H54 (cell line): ENCODE measurements at regions not wholly inside any gene's neighbourhood (a gene's known extent, or its start where the extent isn't known, plus 50 kb on each side); places are given as distances from the start of the nearest gene placed in this dataset.

Experiments
- DNase-seq: peaks from one replicate; pipeline ENCODE4 v3.0.0; 2011; ENCODE audit warnings: low spot score, mixed read lengths; ENCODE audit not compliant: insufficient read length
- FAIRE-seq: peaks from 3 replicates; lab custom pipeline; 2011; peaks lifted over from hg19 to GRCh38; lab: Jason Lieb, UNC
- POLR2A ChIP-seq: IDR thresholded peaks from 2 replicates; pipeline ENCODE4 v1.6.1; 2011; ENCODE audit warnings: low read depth, mild to moderate bottlenecking, low read length

GRCh38 chr2:128368437-128369107, 49.9 kb upstream of the HS6ST1 start:
- DNase-seq (no peak), FAIRE-seq (no peak)
- TF ChIP-seq POLR2A = no peak

GRCh38 chr2:128369108-128369555, 50.5 kb upstream of the HS6ST1 start:
- no peak for DNase-seq
- no peak for TF ChIP-seq POLR2A
- FAIRE-seq = no peak

- TF ChIP-seq POLR2A = no peak
- no peak for DNase-seq
- FAIRE-seq = no peak
These were observed 51.2 kb upstream of the HS6ST1 start for GRCh38 chr2:128369602-128370467.

- no peak for TF ChIP-seq POLR2A
- DNase-seq = no peak
- FAIRE-seq = no peak
These were observed 52.0 kb upstream of the HS6ST1 start for GRCh38 chr2:128370468-128371247.

- no peak for TF ChIP-seq POLR2A
- FAIRE-seq = no peak
These were observed 52.6 kb upstream of the HS6ST1 start for GRCh38 chr2:128371248-128371630.

GRCh38 chr2:128371648-128372345, 53.1 kb upstream of the HS6ST1 start:
- no peak for FAIRE-seq

More at GRCh38 chr2:128371248-128371630, 52.6 kb upstream of the HS6ST1 start:
- no peak for DNase-seq

GRCh38 chr2:128372621-128373341, 54.1 kb upstream of the HS6ST1 start:
- FAIRE-seq (no peak), DNase-seq (no peak)
- TF ChIP-seq POLR2A = no peak

More at GRCh38 chr2:128371648-128372345, 53.1 kb upstream of the HS6ST1 start:
- TF ChIP-seq POLR2A = no peak
- no peak for DNase-seq

GRCh38 chr2:128373451-128374000, 54.9 kb upstream of the HS6ST1 start:
- DNase-seq (no peak), FAIRE-seq (no peak)
- no peak for TF ChIP-seq POLR2A

- no peak for DNase-seq
- no peak for FAIRE-seq
- no peak for TF ChIP-seq POLR2A
These were observed 55.5 kb upstream of the HS6ST1 start for GRCh38 chr2:128374001-128374710.

- TF ChIP-seq POLR2A = no peak
- no peak for FAIRE-seq
- DNase-seq = no peak
These were observed 56.2 kb upstream of the HS6ST1 start for GRCh38 chr2:128374711-128375413.

- FAIRE-seq (no peak), DNase-seq (no peak)
These were observed 56.8 kb upstream of the HS6ST1 start for GRCh38 chr2:128375454-128375853.

More at GRCh38 chr2:128375454-128375853, 56.8 kb upstream of the HS6ST1 start:
- TF ChIP-seq POLR2A = no peak
